GM10248 (cell line): ENCODE measurements at regions not wholly inside any gene's neighbourhood (a gene's known extent, or its start where the extent isn't known, plus 50 kb on each side); places are given as distances from the start of the nearest gene placed in this dataset.
"Not testable (repeated sequence)": the region's sequence is repeated elsewhere in the genome, so short reads cannot be mapped to it uniquely, and the experiment has no call there.

Experiments used
- CTCF ChIA-PET: fragments of 300-600 bp; sonication (Branson Sonifier 250); formaldehyde crosslinking; extraction: SDS; loops from one replicate; lab custom pipeline; 2021; ENCODE audit warnings: antibody characterized with exemption; lab: Yijun Ruan, JAX
- POLR2A ChIA-PET: fragments of 350-650 bp; sonication (Branson Sonifier 250); formaldehyde crosslinking; extraction: SDS; loops from one replicate; lab custom pipeline; 2020; ENCODE audit warnings: antibody characterized with exemption; lab: Yijun Ruan, JAX
- DNase-seq: peaks from one replicate; pipeline ENCODE4 v3.0.0; 2012; ENCODE audit errors: extremely low spot score
- CTCF ChIP-seq: IDR thresholded peaks from 2 replicates; pipeline ENCODE4 v1.5.1; 2012; ENCODE audit warnings: mild to moderate bottlenecking, low read depth; ENCODE audit errors: extremely low read depth, missing control alignments, control extremely low read depth

GRCh38 chr17:5770441-5771270, 186.3 kb upstream of the NLRP1 start:
- ChIA-PET CTCF (no interaction called here), POLR2A (no interaction called here)
- no peak for TF ChIP-seq CTCF
- DNase-seq = no peak

- CTCF ChIA-PET, POLR2A ChIA-PET, DNase-seq: not testable (repeated sequence)
These were observed 186.9 kb upstream of the NLRP1 start for GRCh38 chr17:5771271-5771577.

DNA sequence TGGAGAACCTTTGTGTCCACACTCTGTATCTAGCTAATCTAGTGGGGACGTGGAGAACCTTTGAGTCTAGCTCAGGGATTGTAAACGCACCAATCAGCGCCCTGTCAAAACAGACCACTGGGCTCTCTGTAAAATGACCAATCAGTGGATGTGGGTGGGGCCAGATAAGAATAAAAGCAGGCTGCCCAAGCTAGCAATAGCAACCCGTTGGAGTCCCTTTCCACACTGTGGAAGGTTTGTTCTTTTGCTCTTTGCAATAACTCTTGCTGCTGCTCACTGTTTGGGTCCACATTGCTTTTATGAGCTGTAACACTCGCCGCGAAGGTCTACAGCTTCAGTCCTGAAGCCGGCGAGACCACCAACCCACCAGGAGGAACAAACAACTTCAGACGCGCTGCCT, 187.7 kb upstream of the NLRP1 start:
- POLR2A ChIA-PET, DNase-seq: not testable (repeated sequence)
- CTCF ChIA-PET = interaction anchor here (1.3 kb wide), 1 partner anchor 12 kb away, joined by 4 read pairs; no protein-coding TSS in a partner anchor

DNA sequence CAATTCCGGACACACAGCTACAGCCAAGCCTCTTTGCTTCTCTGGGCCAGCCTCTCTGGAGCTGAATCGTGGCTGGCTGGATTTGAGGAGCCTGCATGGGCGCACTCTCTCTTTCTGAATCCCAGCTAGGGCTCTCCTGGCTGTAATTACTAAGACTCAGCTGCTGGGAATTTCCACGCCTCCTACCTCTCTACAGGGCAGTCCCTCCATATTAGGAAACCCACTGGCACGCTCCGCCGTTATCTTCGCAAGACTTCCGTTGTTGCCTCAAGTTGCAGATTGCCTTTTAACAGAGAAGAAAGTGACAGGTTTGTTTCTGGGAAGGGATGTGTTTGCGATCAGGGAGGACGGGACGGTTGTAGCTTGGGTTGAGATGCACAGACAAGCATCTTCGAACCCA, 188.4 kb upstream of the NLRP1 start:
- DNase-seq = no peak
- ChIA-PET POLR2A (no interaction called here), CTCF (interaction anchor here (1.3 kb wide), 1 partner anchor 12 kb away, joined by 4 read pairs; no protein-coding TSS in a partner anchor)
- no peak for TF ChIP-seq CTCF

DNA sequence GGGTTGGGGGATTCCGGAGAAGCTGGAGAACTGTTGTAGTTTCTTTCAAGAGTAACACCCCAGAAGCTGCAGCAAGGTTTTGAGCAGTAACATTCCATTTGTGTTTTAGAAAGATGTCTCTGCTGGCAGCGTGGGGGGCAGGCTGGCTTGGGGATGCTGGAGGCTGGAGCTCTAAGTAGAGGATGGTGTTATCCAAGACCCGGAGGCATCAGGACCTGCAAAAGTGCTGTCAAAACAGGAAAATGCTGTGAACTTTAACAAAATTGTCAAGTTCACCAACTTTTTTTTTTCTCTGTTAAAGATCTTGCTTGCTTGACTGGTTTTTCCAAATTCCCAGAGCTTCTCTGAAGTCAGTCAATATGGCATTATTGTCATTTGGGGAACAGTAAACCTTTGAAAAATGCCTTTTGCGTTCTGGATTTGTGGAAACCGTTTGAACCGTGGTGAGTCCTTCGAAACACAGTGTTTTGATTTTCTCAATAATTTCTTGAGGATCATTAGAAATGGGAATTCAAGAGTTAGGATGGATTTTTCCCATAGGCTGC, 189.6 kb upstream of the NLRP1 start:
- CTCF ChIA-PET = no interaction called here
- POLR2A ChIA-PET = no interaction called here

GRCh38 chr17:5775098-5775497, 190.8 kb upstream of the NLRP1 start:
- TF ChIP-seq CTCF = no peak
- ChIA-PET CTCF (interaction anchor here (0.8 to 1.4 kb wide), 3 partner anchors 17 to 26 kb away, joined by 3 read pairs; no protein-coding TSS in a partner anchor), POLR2A (no interaction called here)

More for the DNA sequence above, 189.6 kb upstream of the NLRP1 start:
- DNase-seq = no peak
- no peak for TF ChIP-seq CTCF

DNA sequence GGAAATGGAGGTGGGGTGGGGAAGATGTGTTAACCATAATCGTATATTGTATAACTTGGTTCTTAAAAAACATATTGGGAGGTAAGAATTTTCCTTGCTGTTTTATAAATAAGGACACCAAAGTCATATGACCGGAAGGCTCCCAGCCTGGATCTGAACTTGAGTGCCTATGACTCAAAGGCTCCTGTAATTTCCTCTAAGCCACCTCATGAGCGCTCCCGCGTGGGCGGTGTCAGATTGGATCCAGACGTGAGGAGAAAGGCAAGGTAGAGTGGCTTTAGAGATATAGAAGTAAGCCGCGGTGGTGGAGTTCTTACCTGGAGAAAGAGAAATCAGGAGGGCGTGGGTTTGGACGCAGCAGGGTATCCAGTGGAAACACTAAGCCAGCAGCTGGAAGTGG, 196.2 kb upstream of the NLRP1 start:
- CTCF ChIA-PET = no interaction called here
- DNase-seq = no peak
- POLR2A ChIA-PET = no interaction called here
- no peak for TF ChIP-seq CTCF

More at GRCh38 chr17:5775098-5775497, 190.8 kb upstream of the NLRP1 start:
- no peak for DNase-seq
